HEK293 (cell line): ENCODE measurements at regions not wholly inside any gene's neighbourhood (a gene's known extent, or its start where the extent isn't known, plus 50 kb on each side); places are given as distances from the start of the nearest gene placed in this dataset.
"Not testable (repeated sequence)": the region's sequence is repeated elsewhere in the genome, so short reads cannot be mapped to it uniquely, and the experiment has no call there.

ENCODE experiments used
- CTCF ChIA-PET: fragments of 350-600 bp; formaldehyde crosslinking; extraction: SDS; loops from one replicate; lab custom pipeline; 2021; ENCODE audit warnings: antibody characterized with exemption; lab: Yijun Ruan, JAX
- POLR2A ChIA-PET: fragments of 300-600 bp; formaldehyde crosslinking; extraction: SDS; loops from one replicate; lab custom pipeline; 2020; ENCODE audit warnings: antibody characterized with exemption, inconsistent platforms; lab: Yijun Ruan, JAX
- H3K27ac ChIP-seq: fragments of 200-500 bp; sonication (Bioruptor generic); 2 replicates; pipeline ENCODE4 v1.5.1; 2014; ENCODE audit warnings: low read depth, low read length, control low read depth, inconsistent platforms; ENCODE audit errors: extremely low read depth
- H3K36me3 ChIP-seq, 2 experiments: fragments of 200-500 bp in 1 of 2; sonication (Bioruptor generic) in 1 of 2; 1 replicate in 1 of 2; 2 replicates in 1 of 2; pipeline ENCODE4 v1.5.1; 2014 to 2017; ENCODE audit warnings: inconsistent platforms in 2 of 2, low read length in 2 of 2; ENCODE audit not compliant: control insufficient read depth in 2 of 2, insufficient read depth in 1 of 2
- H3K4me1 ChIP-seq: fragments of 200-500 bp; sonication (Bioruptor generic); 2 replicates; pipeline ENCODE4 v1.5.1; 2014; ENCODE audit warnings: mild to moderate bottlenecking, low read length, inconsistent platforms; ENCODE audit not compliant: control insufficient read depth, insufficient read depth
- H3K4me3 ChIP-seq: 2 replicates; pipeline ENCODE4 v1.5.1; 2011; ENCODE audit warnings: low read depth, mild to moderate bottlenecking, control low read depth, low read length, moderate library complexity
- H3K9me3 ChIP-seq: fragments of 200-500 bp; sonication (Bioruptor generic); 2 replicates; pipeline ENCODE4 v1.5.1; 2014; ENCODE audit warnings: low read depth, low read length, inconsistent platforms; ENCODE audit not compliant: control insufficient read depth, insufficient read depth
- KLF8 ChIP-seq: fragments of 450-650 bp; formaldehyde crosslinking; IDR thresholded peaks from 2 replicates; pipeline ENCODE4 v1.5.1; 2016; ENCODE audit warnings: missing biosample characterization, missing genetic modification characterization
- KLF9 ChIP-seq: fragments of 450-650 bp; formaldehyde crosslinking; IDR thresholded peaks from 2 replicates; pipeline ENCODE4 v1.5.1; 2016; ENCODE audit warnings: missing biosample characterization, missing genetic modification characterization, low read depth
- PRDM2 ChIP-seq: fragments of 450-650 bp; formaldehyde crosslinking; IDR thresholded peaks from 2 replicates; pipeline ENCODE4 v1.5.1; 2016; ENCODE audit warnings: missing biosample characterization, missing genetic modification characterization, borderline replicate concordance
- ZBTB1 ChIP-seq: fragments of 450-650 bp; formaldehyde crosslinking; IDR thresholded peaks from 2 replicates; pipeline ENCODE4 v1.5.1; 2016; ENCODE audit warnings: missing biosample characterization, missing genetic modification characterization
- ZBTB44 ChIP-seq: fragments of 450-650 bp; IDR thresholded peaks from 2 replicates; pipeline ENCODE4 v1.5.1; 2018; ENCODE audit warnings: missing biosample characterization, mild to moderate bottlenecking, missing genetic modification characterization
- ZFHX2 ChIP-seq: fragments of 450-650 bp; formaldehyde crosslinking; conservative IDR thresholded peaks from 2 replicates; pipeline ENCODE4 v1.5.1; 2016; ENCODE audit warnings: missing biosample characterization, missing genetic modification characterization
- ZNF133 ChIP-seq: fragments of 450-650 bp; formaldehyde crosslinking; IDR thresholded peaks from 2 replicates; pipeline ENCODE4 v1.5.1; 2016; ENCODE audit warnings: missing biosample characterization, missing genetic modification characterization
- ZNF302 ChIP-seq: fragments of 450-650 bp; formaldehyde crosslinking; IDR thresholded peaks from 2 replicates; pipeline ENCODE4 v1.5.1; 2016; ENCODE audit warnings: missing biosample characterization, missing genetic modification characterization, low read depth
- ZNF362 ChIP-seq: fragments of 450-650 bp; formaldehyde crosslinking; IDR thresholded peaks from 2 replicates; pipeline ENCODE4 v1.5.1; 2016; ENCODE audit warnings: missing biosample characterization, missing genetic modification characterization
- ZNF544 ChIP-seq: fragments of 450-650 bp; formaldehyde crosslinking; IDR thresholded peaks from 2 replicates; pipeline ENCODE4 v1.5.0; 2017; ENCODE audit warnings: missing biosample characterization, missing genetic modification characterization
- ZNF561 ChIP-seq: fragments of 450-650 bp; IDR thresholded peaks from 2 replicates; pipeline ENCODE4 v1.5.1; 2018; ENCODE audit warnings: missing biosample characterization, missing genetic modification characterization, borderline replicate concordance
- ZNF654 ChIP-seq: fragments of 450-650 bp; formaldehyde crosslinking; IDR thresholded peaks from 2 replicates; pipeline ENCODE4 v1.5.1; 2016; ENCODE audit warnings: low read depth, missing biosample characterization, missing genetic modification characterization
- TF ChIP-seq, protein P1 (sequence below): fragments of 450-650 bp; formaldehyde crosslinking; IDR thresholded peaks from 2 replicates; pipeline ENCODE4 v1.5.1; 2016; ENCODE audit warnings: missing biosample characterization, missing genetic modification characterization
- TF ChIP-seq, protein P2 (sequence below): fragments of 450-650 bp; formaldehyde crosslinking; IDR thresholded peaks from 2 replicates; pipeline ENCODE4 v1.5.1; 2016; ENCODE audit warnings: missing biosample characterization, missing genetic modification characterization
- TF ChIP-seq, protein P3 (sequence below): fragments of 450-650 bp; formaldehyde crosslinking; IDR thresholded peaks from 2 replicates; pipeline ENCODE4 v1.5.1; 2016; ENCODE audit warnings: missing biosample characterization, missing genetic modification characterization

- Histone ChIP-seq H3K4me1 (no peaks in the 10 kb centered on the region), H3K9me3 (no peaks in the 10 kb centered on the region), H3K36me3 (no peaks in the 10 kb centered on the region), H3K27ac (no peak overlapping the region), H3K4me3 (no peak overlapping the region)
- no peak for TF ChIP-seq ZNF302 (tag by site-specific recombination)
- TF ChIP-seq ZNF133 (tag by site-specific recombination), result no peak
- 0 out of 2 replicates have a peak, but pooled peaks have one; percentile 22 for TF ChIP-seq ZNF654 (tag by site-specific recombination)
- ChIA-PET CTCF (interaction anchor here (0.7 to 1.6 kb wide), 5 partner anchors 12 to 431 kb away, joined by 3 to 8 read pairs (median 3); no protein-coding TSS in a partner anchor), POLR2A (interaction anchor here (1.2 kb wide), 1 partner anchor 430 kb away, joined by 4 read pairs; the partner anchor contains the start of gene ARL4A)
Observed at GRCh38 chr7:13117103-13117502, 429.7 kb downstream of the ARL4A start.

GRCh38 chr7:13117592-13117991 lies 430.2 kb downstream of the ARL4A start:
- ChIA-PET CTCF (interaction anchor here (0.7 to 1.6 kb wide), 4 partner anchors 11 to 432 kb away, joined by 3 to 8 read pairs (median 5); no protein-coding TSS in a partner anchor), POLR2A (interaction anchor here (1.2 kb wide), 1 partner anchor 430 kb away, joined by 4 read pairs; the partner anchor contains the start of gene ARL4A)
- Histone ChIP-seq H3K9me3 (no peaks in the 10 kb centered on the region), H3K27ac (no peak overlapping the region), H3K4me3 (no peak overlapping the region), H3K36me3 (no peaks in the 10 kb centered on the region), H3K4me1 (no peaks in the 10 kb centered on the region)
- TF ChIP-seq, protein P1, sequence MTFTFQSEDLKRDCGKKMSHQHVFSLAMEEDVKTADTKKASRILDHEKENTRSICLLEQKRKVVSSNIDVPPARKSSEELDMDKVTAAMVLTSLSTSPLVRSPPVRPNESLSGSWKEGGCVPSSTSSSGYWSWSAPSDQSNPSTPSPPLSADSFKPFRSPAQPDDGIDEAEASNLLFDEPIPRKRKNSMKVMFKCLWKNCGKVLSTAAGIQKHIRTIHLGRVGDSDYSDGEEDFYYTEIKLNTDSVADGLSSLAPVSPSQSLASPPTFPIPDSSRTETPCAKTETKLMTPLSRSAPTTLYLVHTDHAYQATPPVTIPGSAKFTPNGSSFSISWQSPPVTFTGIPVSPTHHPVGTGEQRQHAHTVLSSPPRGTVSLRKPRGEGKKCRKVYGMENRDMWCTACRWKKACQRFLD, result no peak
- no peak for TF ChIP-seq ZNF561 (tag by site-specific recombination)
- no peak for TF ChIP-seq KLF8
- TF ChIP-seq ZBTB1 (tag by site-specific recombination), result no peak
- no peak for TF ChIP-seq ZBTB44 (tag by site-specific recombination)
- TF ChIP-seq ZNF362, result no peak
- TF ChIP-seq KLF9 (tag by site-specific recombination), result no peak
- TF ChIP-seq ZNF544, result no peak
- no peak for TF ChIP-seq ZNF654 (tag by site-specific recombination)
- TF ChIP-seq PRDM2 (tag by site-specific recombination), result no peak
- TF ChIP-seq ZFHX2 (tag by site-specific recombination), result no peak
- TF ChIP-seq, protein P2, sequence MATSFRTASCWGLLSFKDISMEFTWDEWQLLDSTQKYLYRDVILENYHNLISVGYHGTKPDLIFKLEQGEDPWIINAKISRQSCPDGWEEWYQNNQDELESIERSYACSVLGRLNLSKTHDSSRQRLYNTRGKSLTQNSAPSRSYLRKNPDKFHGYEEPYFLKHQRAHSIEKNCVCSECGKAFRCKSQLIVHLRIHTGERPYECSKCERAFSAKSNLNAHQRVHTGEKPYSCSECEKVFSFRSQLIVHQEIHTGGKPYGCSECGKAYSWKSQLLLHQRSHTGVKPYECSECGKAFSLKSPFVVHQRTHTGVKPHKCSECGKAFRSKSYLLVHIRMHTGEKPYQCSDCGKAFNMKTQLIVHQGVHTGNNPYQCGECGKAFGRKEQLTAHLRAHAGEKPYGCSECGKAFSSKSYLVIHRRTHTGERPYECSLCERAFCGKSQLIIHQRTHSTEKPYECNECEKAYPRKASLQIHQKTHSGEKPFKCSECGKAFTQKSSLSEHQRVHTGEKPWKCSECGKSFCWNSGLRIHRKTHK (tag by site-specific recombination), result no peak
- TF ChIP-seq, protein P3, sequence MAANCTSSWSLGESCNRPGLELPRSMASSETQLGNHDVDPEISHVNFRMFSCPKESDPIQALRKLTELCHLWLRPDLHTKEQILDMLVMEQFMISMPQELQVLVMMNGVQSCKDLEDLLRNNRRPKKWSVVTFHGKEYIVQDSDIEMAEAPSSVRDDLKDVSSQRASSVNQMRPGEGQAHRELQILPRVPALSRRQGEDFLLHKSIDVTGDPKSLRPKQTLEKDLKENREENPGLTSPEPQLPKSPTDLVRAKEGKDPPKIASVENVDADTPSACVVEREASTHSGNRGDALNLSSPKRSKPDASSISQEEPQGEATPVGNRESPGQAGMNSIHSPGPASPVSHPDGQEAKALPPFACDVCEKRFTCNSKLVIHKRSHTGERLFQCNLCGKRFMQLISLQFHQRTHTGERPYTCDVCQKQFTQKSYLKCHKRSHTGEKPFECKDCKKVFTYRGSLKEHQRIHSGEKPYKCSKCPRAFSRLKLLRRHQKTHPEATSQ, result no peak
- TF ChIP-seq, all 188 proteins: peak for 0

DNA sequence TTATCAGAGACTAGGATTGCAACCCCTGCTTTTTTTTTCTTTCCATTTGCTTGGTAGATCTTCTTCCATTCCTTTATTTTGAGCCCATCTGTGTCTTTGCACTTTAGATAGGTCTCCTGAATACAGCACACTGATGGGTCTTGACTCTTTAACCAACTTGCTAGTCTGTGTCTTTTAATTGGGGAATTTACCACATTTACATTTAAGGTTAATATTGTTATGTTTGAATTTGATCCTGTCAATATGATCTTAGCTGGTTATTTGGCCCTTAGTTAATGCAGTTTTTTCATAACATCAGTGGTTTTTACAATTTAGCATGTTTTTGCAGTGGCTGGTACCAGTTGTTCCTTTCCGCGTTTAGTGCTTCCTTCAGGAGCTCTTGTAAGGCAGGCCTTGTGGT lies 437.2 kb downstream of the ARL4A start:
- H3K4me3 ChIP-seq, result not testable (repeated sequence)

More for the DNA sequence above, 437.2 kb downstream of the ARL4A start:
- POLR2A ChIA-PET, H3K36me3 ChIP-seq, H3K9me3 ChIP-seq, H3K27ac ChIP-seq, CTCF ChIA-PET, H3K4me1 ChIP-seq: not testable (repeated sequence)
